SK-N-SH (cell line): ENCODE measurements at regions not wholly inside any gene's neighbourhood (a gene's known extent, or its start where the extent isn't known, plus 50 kb on each side); places are given as distances from the start of the nearest gene placed in this dataset.
A peak's percentile ranks its signal among the peaks of the same experiment; 100 is the strongest.

Experiments used
- CTCF ChIA-PET: fragments of 300-600, 350-600 bp; formaldehyde crosslinking; extraction: SDS; loops from one replicate; lab custom pipeline; 2021; lab: Yijun Ruan, JAX
- POLR2A ChIA-PET: fragments of 350-600 bp; sonication (Branson Sonifier 250); formaldehyde crosslinking; extraction: SDS; loops from one replicate; lab custom pipeline; 2020; ENCODE audit warnings: antibody characterized with exemption, inconsistent platforms; lab: Yijun Ruan, JAX
- DNase-seq: peaks from one replicate; pipeline ENCODE4 v3.0.0; 2012
- H2AFZ ChIP-seq: fragments of 200-600 bp; sonication (generic); 2 replicates; pipeline ENCODE4 v1.8.1; 2016; ENCODE audit warnings: antibody characterized with exemption, mild to moderate bottlenecking, low read depth
- H3F3A ChIP-seq: fragments of 200-600 bp; sonication (generic); replicated peaks from 2 replicates; pipeline ENCODE3; 2016; ENCODE audit warnings: antibody characterized with exemption, mild to moderate bottlenecking; ENCODE audit not compliant: insufficient read depth
- H3K27ac ChIP-seq, 2 experiments: fragments of 200-500 bp in 1 of 2; fragments of 200-600 bp in 1 of 2; sonication (Bioruptor generic) in 1 of 2; sonication (generic), shearing (Covaris generic) in 1 of 2; 2 replicates each; pipeline versions ENCODE4 v1.5.1 to v1.6.1; 2014 to 2016; ENCODE audit warnings: low read depth in 2 of 2, inconsistent platforms in 1 of 2, low read length in 1 of 2, mild to moderate bottlenecking in 1 of 2, mixed read lengths in 1 of 2
- H3K27me3 ChIP-seq: fragments of 200-600 bp; sonication (generic), shearing (Covaris generic); 2 replicates; pipeline ENCODE4 v1.6.1; 2016; ENCODE audit warnings: mixed run types; ENCODE audit not compliant: insufficient read depth
- H3K36me3 ChIP-seq, 2 experiments: fragments of 200-500 bp in 1 of 2; fragments of 200-600 bp in 1 of 2; sonication (Bioruptor generic) in 1 of 2; sonication (generic) in 1 of 2; replicated peaks in 1 of 2; 2 replicates each; pipeline versions ENCODE3 to v1.5.1; 2014 to 2016; ENCODE audit warnings: low read length in 1 of 2, mild to moderate bottlenecking in 1 of 2; ENCODE audit not compliant: insufficient read depth in 2 of 2, control insufficient read depth in 1 of 2
- H3K4me1 ChIP-seq, 2 experiments: fragments of 200-500 bp in 1 of 2; fragments of 200-600 bp in 1 of 2; sonication (Bioruptor generic) in 1 of 2; sonication (generic), shearing (Covaris generic) in 1 of 2; 2 replicates each; pipeline versions ENCODE4 v1.5.1 to v1.6.1; 2014 to 2016; ENCODE audit warnings: low read depth in 1 of 2, low read length in 1 of 2, mixed run types in 1 of 2; ENCODE audit not compliant: insufficient read depth in 2 of 2, control insufficient read depth in 1 of 2
- H3K4me2 ChIP-seq: fragments of 200-600 bp; sonication (generic), shearing (Covaris generic); 2 replicates; pipeline ENCODE4 v1.6.1; 2017; ENCODE audit warnings: mixed run types
- H3K4me3 ChIP-seq, 2 experiments: fragments of 200-500 bp in 1 of 2; fragments of 200-600 bp in 1 of 2; sonication (Bioruptor generic) in 1 of 2; sonication (generic), shearing (Covaris generic) in 1 of 2; 2 replicates each; pipeline versions ENCODE4 v1.5.1 to v1.8.1; 2014 to 2016; ENCODE audit warnings: low read depth in 2 of 2, inconsistent platforms in 1 of 2, low read length in 1 of 2, mild to moderate bottlenecking in 1 of 2, mixed read lengths in 1 of 2, moderate library complexity in 1 of 2
- H3K79me2 ChIP-seq: fragments of 200-600 bp; sonication (generic); 2 replicates; pipeline ENCODE4 v1.8.1; 2017; ENCODE audit warnings: mild to moderate bottlenecking; ENCODE audit not compliant: insufficient read depth
- H3K9ac ChIP-seq: fragments of 200-600 bp; sonication (generic); 2 replicates; pipeline ENCODE4 v1.6.1; 2017; ENCODE audit warnings: mixed run types
- H3K9me2 ChIP-seq: fragments of 200-600 bp; sonication (generic); 2 replicates; pipeline ENCODE4 v1.6.1; 2017; ENCODE audit warnings: mixed run types
- H3K9me3 ChIP-seq: fragments of 200-600 bp; sonication (generic); 2 replicates; pipeline ENCODE4 v1.6.1; 2017; ENCODE audit warnings: mixed run types, mild to moderate bottlenecking, moderate library complexity
- H4K20me1 ChIP-seq: fragments of 200-600 bp; sonication (generic); 2 replicates; pipeline ENCODE4 v1.6.1; 2017; ENCODE audit warnings: mild to moderate bottlenecking, mixed run types; ENCODE audit not compliant: insufficient read depth
- CHD2 ChIP-seq: fragments of 150-350 bp; IDR thresholded peaks from 2 replicates; pipeline ENCODE4 v1.6.1; 2018; ENCODE audit warnings: low read length; ENCODE audit not compliant: partially characterized antibody
- EP300 ChIP-seq, 2 experiments: IDR thresholded peaks; 2 replicates each; pipeline versions ENCODE4 v1.4.0 to v1.6.1; 2012; ENCODE audit warnings: borderline replicate concordance in 1 of 2, low read depth in 1 of 2, low read length in 1 of 2
- FOSL2 ChIP-seq: IDR thresholded peaks from 2 replicates; pipeline ENCODE4 v1.4.0; 2012; ENCODE audit warnings: low read depth, mild to moderate bottlenecking, moderate library complexity, borderline replicate concordance
- FOXJ3 ChIP-seq: sonication (generic); formaldehyde crosslinking; IDR thresholded peaks from 2 replicates; pipeline ENCODE4 v1.5.1; 2020; ENCODE audit warnings: mild to moderate bottlenecking, missing genetic modification reagents
- FOXM1 ChIP-seq: IDR thresholded peaks from 2 replicates; pipeline ENCODE4 v1.4.0; 2012; ENCODE audit warnings: low read depth, mild to moderate bottlenecking
- GATA2 ChIP-seq: sonication (generic); formaldehyde crosslinking; IDR thresholded peaks from 2 replicates; pipeline ENCODE4 v1.5.0; 2020; ENCODE audit warnings: mild to moderate bottlenecking, missing genetic modification reagents
- JUND ChIP-seq: IDR thresholded peaks from 2 replicates; pipeline ENCODE4 v1.4.0; 2012
- MEF2A ChIP-seq: IDR thresholded peaks from 2 replicates; pipeline ENCODE4 v1.4.0; 2012; ENCODE audit warnings: low read depth, borderline replicate concordance
- MXI1 ChIP-seq: IDR thresholded peaks from 2 replicates; pipeline ENCODE4 v1.6.1; 2012; ENCODE audit warnings: mild to moderate bottlenecking, low read depth, low read length, improper control_type of control experiment
- NRF1 ChIP-seq: IDR thresholded peaks from 2 replicates; pipeline ENCODE4 v1.6.1; 2012; ENCODE audit warnings: low read depth, mild to moderate bottlenecking, low read length
- PBX3 ChIP-seq: IDR thresholded peaks from 2 replicates; pipeline ENCODE4; 2012
- RCOR1 ChIP-seq: fragments of 150-350 bp; IDR thresholded peaks from 2 replicates; pipeline ENCODE4 v1.6.1; 2017; ENCODE audit warnings: antibody characterized with exemption, low read length
- REST ChIP-seq: IDR thresholded peaks from 2 replicates; pipeline ENCODE4 v1.6.1; 2012; ENCODE audit warnings: mild to moderate bottlenecking, low read depth, low read length, moderate library complexity
- RFX5 ChIP-seq: IDR thresholded peaks from 2 replicates; pipeline ENCODE4 v1.6.1; 2012; ENCODE audit warnings: mild to moderate bottlenecking, improper control_type of control experiment, low read length
- SMC3 ChIP-seq: IDR thresholded peaks from 2 replicates; pipeline ENCODE4 v1.6.1; 2012; ENCODE audit warnings: low read depth, low read length, improper control_type of control experiment
- TAF1 ChIP-seq: IDR thresholded peaks from 2 replicates; pipeline ENCODE4 v1.6.1; 2012; ENCODE audit warnings: low read depth, mild to moderate bottlenecking, low read length, moderate library complexity, borderline replicate concordance
- TCF12 ChIP-seq: IDR thresholded peaks from 2 replicates; pipeline ENCODE4 v1.4.0; 2012
- YY1 ChIP-seq: IDR thresholded peaks from 2 replicates; pipeline ENCODE4 v1.4.0; 2012; ENCODE audit warnings: low read depth, mild to moderate bottlenecking
- WGBS: methylation state at CpG from one replicate; pipeline ENCODE4 v1.1.6; 2017; ENCODE audit warnings: low lambda C conversion rate; 5-methylcytosine and 5-hydroxymethylcytosine counted together
- TF ChIP-seq, protein P1 (sequence below): fragments of 200-600 bp; sonication (generic); IDR thresholded peaks from 2 replicates; pipeline ENCODE4 v1.6.1; 2017; ENCODE audit warnings: antibody characterized with exemption, mild to moderate bottlenecking, moderate library complexity
- TF ChIP-seq, protein P2 (sequence below): fragments of 150-350 bp; IDR thresholded peaks from 2 replicates; pipeline ENCODE4 v1.6.1; 2016; ENCODE audit warnings: mild to moderate bottlenecking, low read depth, low read length

DNA sequence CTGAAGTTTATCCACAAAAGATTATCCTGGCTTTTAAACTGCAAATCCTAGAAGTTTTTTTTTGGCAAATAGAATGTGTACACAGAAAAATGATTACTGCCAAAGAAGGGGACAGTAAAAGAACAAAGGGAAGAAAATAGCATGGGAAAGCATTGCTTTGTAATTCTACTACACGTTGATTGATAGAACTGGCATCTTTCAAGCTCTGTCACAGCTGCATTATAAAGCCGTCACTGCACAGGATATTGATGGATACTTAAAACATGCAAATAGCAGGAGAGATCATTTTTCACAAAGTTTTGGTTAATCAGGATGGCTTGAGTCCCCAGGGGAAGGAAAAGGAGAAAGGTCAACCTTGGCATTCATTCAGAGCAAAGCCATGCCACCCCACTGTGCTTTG is 183.7 kb upstream of the RRP15 start:
- Histone ChIP-seq H3K4me1 (no peaks in the 10 kb centered on the region), H3K79me2 (no peaks in the 10 kb centered on the region), H3K4me2 (no peak overlapping the region), H3K27ac (no peak overlapping the region), H3K9ac (no peak overlapping the region), H3K4me3 (no peak overlapping the region), H3K9me3 (no peaks in the 10 kb centered on the region), H3K36me3 (no peaks in the 10 kb centered on the region), H3F3A (no peaks in the 10 kb centered on the region), H3K9me2 (no peaks in the 10 kb centered on the region), H3K27me3 (no peaks in the 10 kb centered on the region), H4K20me1 (no peaks in the 10 kb centered on the region), H2AFZ (no peak overlapping the region)
- ChIA-PET POLR2A (no interaction called here), CTCF (interaction anchor here (1.2 kb wide), 1 partner anchor 10 kb away, joined by 3 read pairs; no protein-coding TSS in a partner anchor)
- DNase-seq: no peak
- 37% methylated on average over 2 of the region's 2 CpGs for WGBS
- TF ChIP-seq FOXM1 (no peak), TCF12 (no peak), CHD2 (no peak), MEF2A (no peak), NRF1 (no peak), PBX3 (no peak)
- TF ChIP-seq, protein P1, sequence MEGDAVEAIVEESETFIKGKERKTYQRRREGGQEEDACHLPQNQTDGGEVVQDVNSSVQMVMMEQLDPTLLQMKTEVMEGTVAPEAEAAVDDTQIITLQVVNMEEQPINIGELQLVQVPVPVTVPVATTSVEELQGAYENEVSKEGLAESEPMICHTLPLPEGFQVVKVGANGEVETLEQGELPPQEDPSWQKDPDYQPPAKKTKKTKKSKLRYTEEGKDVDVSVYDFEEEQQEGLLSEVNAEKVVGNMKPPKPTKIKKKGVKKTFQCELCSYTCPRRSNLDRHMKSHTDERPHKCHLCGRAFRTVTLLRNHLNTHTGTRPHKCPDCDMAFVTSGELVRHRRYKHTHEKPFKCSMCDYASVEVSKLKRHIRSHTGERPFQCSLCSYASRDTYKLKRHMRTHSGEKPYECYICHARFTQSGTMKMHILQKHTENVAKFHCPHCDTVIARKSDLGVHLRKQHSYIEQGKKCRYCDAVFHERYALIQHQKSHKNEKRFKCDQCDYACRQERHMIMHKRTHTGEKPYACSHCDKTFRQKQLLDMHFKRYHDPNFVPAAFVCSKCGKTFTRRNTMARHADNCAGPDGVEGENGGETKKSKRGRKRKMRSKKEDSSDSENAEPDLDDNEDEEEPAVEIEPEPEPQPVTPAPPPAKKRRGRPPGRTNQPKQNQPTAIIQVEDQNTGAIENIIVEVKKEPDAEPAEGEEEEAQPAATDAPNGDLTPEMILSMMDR: no peak

DNA sequence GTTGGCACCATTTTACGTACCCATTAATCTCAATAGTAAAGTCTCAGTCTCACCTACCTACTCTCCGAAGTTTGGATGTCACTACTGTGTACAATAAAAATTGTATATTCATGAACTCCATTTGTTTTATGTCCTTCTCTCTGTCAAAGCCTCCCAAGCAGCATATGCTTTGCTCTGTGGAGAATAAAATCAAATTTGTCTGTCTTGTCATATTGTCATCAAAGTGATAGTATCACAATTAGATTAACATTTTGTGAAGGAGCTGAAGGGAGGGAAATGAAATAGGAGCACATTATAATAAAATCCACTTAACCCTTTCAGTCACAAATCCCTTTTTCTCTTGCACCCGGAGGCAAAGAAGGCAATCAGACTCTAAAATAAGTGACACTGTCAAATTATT is 177.1 kb upstream of the RRP15 start:
- no peak overlapping the region for H3K9ac ChIP-seq
- no peaks in the 10 kb centered on the region for H4K20me1 ChIP-seq
- H3K36me3 ChIP-seq: no peaks in the 10 kb centered on the region
- no peak overlapping the region; a peak in 1 of 4 replicates for H3K27ac ChIP-seq
- H3F3A ChIP-seq: no peaks in the 10 kb centered on the region
- H3K79me2 ChIP-seq: no peaks in the 10 kb centered on the region
- WGBS: 25% methylated on average over 3 of the region's 3 CpGs
- H3K9me3 ChIP-seq: no peaks in the 10 kb centered on the region
- H3K27me3 ChIP-seq: no peaks in the 10 kb centered on the region
- no peak overlapping the region for H3K4me3 ChIP-seq
- ChIA-PET POLR2A (no interaction called here), CTCF (no interaction called here)
- DNase-seq: peak; percentile 11
- no peak overlapping the region for H3K4me2 ChIP-seq
- no peaks in the 10 kb centered on the region for H3K9me2 ChIP-seq
- H3K4me1 ChIP-seq: peaks cover 0 to 7% of the 10 kb centered on the region in 2 experiments; a peak in 1 of 4 replicates
- no peak overlapping the region for H2AFZ ChIP-seq
- no peak for TF ChIP-seq SMC3
- no peak for TF ChIP-seq NRF1
- no peak for TF ChIP-seq YY1
- TF ChIP-seq PBX3: no peak
- no peak for TF ChIP-seq FOSL2
- TF ChIP-seq MXI1: no peak
- no peak for TF ChIP-seq JUND
- TF ChIP-seq TAF1: no peak
- TF ChIP-seq RCOR1: peak; percentile 18; the same call in 1 of the 2 replicates
- TF ChIP-seq TCF12: 0 out of 2 replicates have a peak, but pooled peaks have one; percentile 17
- TF ChIP-seq RFX5: no peak
- TF ChIP-seq EP300 (IDR thresholded peaks at IDR 0.05; ENCODE audit: borderline replicate concordance in 1 of 2, low read depth in 1 of 2, low read length in 1 of 2): peak in 1 of 2 experiments; percentile 47; a peak in 1 of 4 replicates
- peak; percentile 59; the same call in 1 of the 2 replicates for TF ChIP-seq GATA2
- no peak for TF ChIP-seq REST
- TF ChIP-seq, protein P2, sequence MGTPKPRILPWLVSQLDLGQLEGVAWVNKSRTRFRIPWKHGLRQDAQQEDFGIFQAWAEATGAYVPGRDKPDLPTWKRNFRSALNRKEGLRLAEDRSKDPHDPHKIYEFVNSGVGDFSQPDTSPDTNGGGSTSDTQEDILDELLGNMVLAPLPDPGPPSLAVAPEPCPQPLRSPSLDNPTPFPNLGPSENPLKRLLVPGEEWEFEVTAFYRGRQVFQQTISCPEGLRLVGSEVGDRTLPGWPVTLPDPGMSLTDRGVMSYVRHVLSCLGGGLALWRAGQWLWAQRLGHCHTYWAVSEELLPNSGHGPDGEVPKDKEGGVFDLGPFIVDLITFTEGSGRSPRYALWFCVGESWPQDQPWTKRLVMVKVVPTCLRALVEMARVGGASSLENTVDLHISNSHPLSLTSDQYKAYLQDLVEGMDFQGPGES: no peak
- no peak for TF ChIP-seq FOXJ3 (CRISPR knock-in tag)
